Pons (tissue), 1 donor: ENCODE measurements at regions not wholly inside any gene's neighbourhood (a gene's known extent, or its start where the extent isn't known, plus 50 kb on each side); places are given as distances from the start of the nearest gene placed in this dataset.
"Not testable (repeated sequence)": the region's sequence is repeated elsewhere in the genome, so short reads cannot be mapped to it uniquely, and the experiment has no call there.

ENCODE experiments used
- DNase-seq: peaks from one replicate; pipeline ENCODE4 v3.0.0-alpha.2; 2016; ENCODE audit warnings: low spot score

- no peak for DNase-seq
Observed at GRCh38 chr1:191508239-191508638, 650.0 kb upstream of the RGS18 start.

GRCh38 chr1:191511480-191511879 is 646.8 kb upstream of the RGS18 start:
- not testable (repeated sequence) for DNase-seq

- no peak for DNase-seq
Observed at GRCh38 chr1:191517826-191518225, 640.4 kb upstream of the RGS18 start.

GRCh38 chr1:191519519-191519918 is 638.7 kb upstream of the RGS18 start:
- no peak for DNase-seq

GRCh38 chr1:191520345-191520744 is 637.9 kb upstream of the RGS18 start:
- no peak for DNase-seq

GRCh38 chr1:191525944-191526343 is 632.3 kb upstream of the RGS18 start:
- not testable (repeated sequence) for DNase-seq

- no peak for DNase-seq
Observed at GRCh38 chr1:191528275-191528674, 630.0 kb upstream of the RGS18 start.

- DNase-seq: no peak
Observed at GRCh38 chr1:191530928-191531327, 627.3 kb upstream of the RGS18 start.

- DNase-seq: no peak
Observed at GRCh38 chr1:191533254-191533653, 625.0 kb upstream of the RGS18 start.

- DNase-seq: no peak
Observed at GRCh38 chr1:191536791-191537429, 621.4 kb upstream of the RGS18 start.

GRCh38 chr1:191541758-191542157 is 616.5 kb upstream of the RGS18 start:
- DNase-seq: no peak

GRCh38 chr1:191542444-191542843 is 615.8 kb upstream of the RGS18 start:
- no peak for DNase-seq

GRCh38 chr1:191546803-191547202 is 611.5 kb upstream of the RGS18 start:
- DNase-seq: no peak

GRCh38 chr1:191551019-191551418 is 607.2 kb upstream of the RGS18 start:
- DNase-seq: no peak

- DNase-seq: no peak
Observed at GRCh38 chr1:191558379-191558778, 599.9 kb upstream of the RGS18 start.

- DNase-seq: no peak
Observed at GRCh38 chr1:191561276-191561675, 597.0 kb upstream of the RGS18 start.

GRCh38 chr1:191564275-191564674 is 594.0 kb upstream of the RGS18 start:
- no peak for DNase-seq

- no peak for DNase-seq
Observed at GRCh38 chr1:191572479-191572878, 585.8 kb upstream of the RGS18 start.

- DNase-seq: no peak
Observed at GRCh38 chr1:191575180-191575579, 583.1 kb upstream of the RGS18 start.

- DNase-seq: no peak
Observed at GRCh38 chr1:191575746-191576145, 582.5 kb upstream of the RGS18 start.

- DNase-seq: no peak
Observed at GRCh38 chr1:191577213-191577612, 581.0 kb upstream of the RGS18 start.

- DNase-seq: no peak
Observed at GRCh38 chr1:191578281-191578680, 580.0 kb upstream of the RGS18 start.

GRCh38 chr1:191579019-191579418 is 579.2 kb upstream of the RGS18 start:
- no peak for DNase-seq

GRCh38 chr1:191582169-191582568 is 576.1 kb upstream of the RGS18 start:
- DNase-seq: no peak

- no peak for DNase-seq
Observed at GRCh38 chr1:191585095-191585494, 573.2 kb upstream of the RGS18 start.
